Neuronal stem cell (in vitro differentiated cells): ENCODE measurements at regions not wholly inside any gene's neighbourhood (a gene's known extent, or its start where the extent isn't known, plus 50 kb on each side); places are given as distances from the start of the nearest gene placed in this dataset.

ENCODE experiments used
- DNase-seq: peaks from one replicate; pipeline ENCODE4 v3.0.0-alpha.2; 2013; ENCODE audit warnings: low spot score
- H2AFZ ChIP-seq: one replicate; pipeline ENCODE4 v1.6.1; 2013; ENCODE audit warnings: mild to moderate bottlenecking, low read length, inconsistent platforms
- H2AK5ac ChIP-seq: 2 replicates; pipeline ENCODE4 v1.6.1; 2013; ENCODE audit warnings: low read depth, mild to moderate bottlenecking, inconsistent platforms, low read length, moderate library complexity, mixed read lengths
- H2BK120ac ChIP-seq: 2 replicates; pipeline ENCODE4 v1.6.1; 2013; ENCODE audit warnings: low read depth, mild to moderate bottlenecking, inconsistent platforms, low read length, moderate library complexity, mixed read lengths
- H2BK12ac ChIP-seq: one replicate; pipeline ENCODE4 v1.6.1; 2013; ENCODE audit warnings: low read length, inconsistent platforms
- H2BK15ac ChIP-seq: 2 replicates; pipeline ENCODE4 v1.6.1; 2013; ENCODE audit warnings: mild to moderate bottlenecking, low read length, inconsistent platforms, mixed read lengths
- H2BK5ac ChIP-seq: one replicate; pipeline ENCODE4 v1.6.1; 2013; ENCODE audit warnings: inconsistent platforms, mild to moderate bottlenecking, low read length, moderate library complexity
- H3K14ac ChIP-seq: one replicate; pipeline ENCODE4 v1.6.1; 2013; ENCODE audit warnings: low read length, inconsistent platforms
- H3K18ac ChIP-seq: 2 replicates; pipeline ENCODE4 v1.6.1; 2013; ENCODE audit warnings: low read length, inconsistent platforms
- H3K23ac ChIP-seq: 2 replicates; pipeline ENCODE4 v1.6.1; 2013; ENCODE audit warnings: low read depth, mild to moderate bottlenecking, mixed read lengths, low read length, inconsistent platforms; ENCODE audit not compliant: poor library complexity
- H3K27ac ChIP-seq: replicated peaks from 3 replicates; pipeline ENCODE4 v1.5.1; 2013; ENCODE audit warnings: low read length, inconsistent platforms
- H3K27me3 ChIP-seq, 3 experiments: 2 replicates each; pipeline ENCODE4 v1.6.1; 2013; ENCODE audit warnings: low read length in 3 of 3, mild to moderate bottlenecking in 2 of 3, inconsistent platforms in 1 of 3, low read depth in 1 of 3, mixed read lengths in 1 of 3, moderate library complexity in 1 of 3; ENCODE audit not compliant: control insufficient read depth in 3 of 3, insufficient read depth in 3 of 3
- H3K36me3 ChIP-seq, 2 donors: replicated peaks in 1 of 2; 2 replicates each; pipeline ENCODE4 v1.6.1; 2013; ENCODE audit warnings: low read length in 2 of 2; ENCODE audit not compliant: control insufficient read depth in 2 of 2, insufficient read depth in 2 of 2
- H3K4ac ChIP-seq: 2 replicates; pipeline ENCODE4 v1.6.1; 2013; ENCODE audit warnings: inconsistent platforms, mild to moderate bottlenecking, low read length, moderate library complexity
- H3K4me1 ChIP-seq, 2 donors: 1 replicate in 1 of 2; 2 replicates in 1 of 2; pipeline ENCODE4 v1.6.1; 2013; ENCODE audit warnings: low read length in 2 of 2, low read depth in 1 of 2; ENCODE audit not compliant: control insufficient read depth in 2 of 2, insufficient read depth in 1 of 2
- H3K4me2 ChIP-seq: one replicate; pipeline ENCODE4 v1.6.1; 2013; ENCODE audit warnings: mild to moderate bottlenecking, low read length, inconsistent platforms; ENCODE audit not compliant: insufficient read depth, poor library complexity, severe bottlenecking
- H3K4me3 ChIP-seq, 2 donors: 2 replicates each; pipeline ENCODE4 v1.5.1; 2013; ENCODE audit warnings: low read length in 2 of 2, mild to moderate bottlenecking in 2 of 2, inconsistent platforms in 1 of 2, moderate library complexity in 1 of 2
- H3K79me1 ChIP-seq: one replicate; pipeline ENCODE4 v1.6.1; 2013; ENCODE audit warnings: low read depth, mild to moderate bottlenecking, inconsistent platforms, low read length, moderate library complexity
- H3K9ac ChIP-seq: one replicate; pipeline ENCODE4 v1.6.1; 2013; ENCODE audit warnings: mild to moderate bottlenecking, low read depth, low read length, inconsistent platforms; ENCODE audit not compliant: poor library complexity
- H3K9me3 ChIP-seq, 2 donors: replicated peaks in 1 of 2; 2 replicates each; pipeline versions ENCODE3 to v1.6.1; 2013; ENCODE audit warnings: low read length in 2 of 2, mild to moderate bottlenecking in 2 of 2, inconsistent platforms in 1 of 2, low read depth in 1 of 2, mixed read lengths in 1 of 2, moderate library complexity in 1 of 2; ENCODE audit not compliant: control insufficient read depth in 2 of 2, insufficient read depth in 1 of 2
- H4K8ac ChIP-seq: one replicate; pipeline ENCODE4 v1.6.1; 2013; ENCODE audit warnings: low read depth, mild to moderate bottlenecking, inconsistent platforms, low read length, moderate library complexity
- H4K91ac ChIP-seq: one replicate; pipeline ENCODE4 v1.6.1; 2013; ENCODE audit warnings: low read length, low read depth, mild to moderate bottlenecking, inconsistent platforms; ENCODE audit not compliant: poor library complexity
- WGBS, 2 donors: extraction: QIAGEN DNeasy Blood & Tissue Kit; methylation state at CpG; one replicate each; pipeline ENCODE4 v1.1.7; 2013; ENCODE audit warnings: missing lambda C conversion rate in 2 of 2, mixed read lengths in 1 of 2; ENCODE audit not compliant: insufficient read length in 2 of 2, insufficient replicate concordance in 1 of 2; ENCODE audit errors: extremely low coverage in 2 of 2; 5-methylcytosine and 5-hydroxymethylcytosine counted together

GRCh38 chr6:164015088-164015484 lies 600.6 kb downstream of the QKI start:
- Histone ChIP-seq H4K91ac (no peak overlapping the region), H3K9me3 (peaks cover 0 to 3% of the 10 kb centered on the region in 2 donors), H3K27me3 (no peaks in the 10 kb centered on the region), H3K27ac (no peak overlapping the region), H2BK5ac (no peak overlapping the region), H3K4me1 (peaks cover 18 to 21% of the 10 kb centered on the region in 2 donors), H3K23ac (no peak overlapping the region), H2BK120ac (no peak overlapping the region), H2BK12ac (no peak overlapping the region), H4K8ac (no peak overlapping the region), H3K4me2 (no peak overlapping the region), H3K79me1 (peaks cover 2% of the 10 kb centered on the region), H3K14ac (no peak overlapping the region), H3K9ac (no peak overlapping the region), H3K4me3 (no peak overlapping the region), H3K18ac (no peak overlapping the region), H3K4ac (no peak overlapping the region), H3K36me3 (peaks cover 0 to 2% of the 10 kb centered on the region in 2 donors), H2AK5ac (no peak overlapping the region), H2AFZ (no peak overlapping the region), H2BK15ac (no peak overlapping the region)
- no CpG with 5 or more reads among the region's 4 CpGs for WGBS, 2 donors
- DNase-seq = peak; percentile 59

GRCh38 chr6:164014346-164015087 lies 600.0 kb downstream of the QKI start:
- no peak overlapping the region for H3K23ac ChIP-seq
- WGBS, 2 donors = no CpG with 5 or more reads among the region's 11 CpGs
- no peak for DNase-seq

GRCh38 chr6:164013480-164014208 lies 599.1 kb downstream of the QKI start:
- Histone ChIP-seq H3K23ac (no peak overlapping the region), H2BK12ac (no peak overlapping the region), H3K79me1 (peaks cover 2% of the 10 kb centered on the region), H2AK5ac (no peak overlapping the region), H3K4me1 (peaks cover 18 to 21% of the 10 kb centered on the region in 2 donors), H3K14ac (no peak overlapping the region), H3K4me2 (no peak overlapping the region), H3K27me3 (no peaks in the 10 kb centered on the region), H3K27ac (no peak overlapping the region), H3K36me3 (peaks cover 0 to 2% of the 10 kb centered on the region in 2 donors), H3K4ac (no peak overlapping the region), H3K18ac (peak overlapping the region; percentile 60), H3K9me3 (peaks cover 0 to 3% of the 10 kb centered on the region in 2 donors), H4K8ac (no peak overlapping the region), H3K4me3 (no peak overlapping the region), H2AFZ (no peak overlapping the region), H4K91ac (no peak overlapping the region), H2BK5ac (no peak overlapping the region), H2BK120ac (no peak overlapping the region), H2BK15ac (no peak overlapping the region), H3K9ac (no peak overlapping the region)
- WGBS, 2 donors = no CpG with 5 or more reads among the region's 5 CpGs
- no peak for DNase-seq

More at GRCh38 chr6:164014346-164015087, 600.0 kb downstream of the QKI start:
- Histone ChIP-seq H4K91ac (no peak overlapping the region), H3K9ac (no peak overlapping the region), H2BK120ac (no peak overlapping the region), H3K9me3 (peaks cover 0 to 3% of the 10 kb centered on the region in 2 donors), H3K79me1 (peaks cover 2% of the 10 kb centered on the region), H2AK5ac (no peak overlapping the region), H3K4me3 (no peak overlapping the region), H2AFZ (peak overlapping the region; percentile 63), H2BK15ac (no peak overlapping the region), H4K8ac (no peak overlapping the region), H3K4me2 (no peak overlapping the region), H3K27ac (peak overlapping the region; percentile 8), H2BK12ac (no peak overlapping the region), H3K4ac (no peak overlapping the region), H2BK5ac (no peak overlapping the region), H3K36me3 (peaks cover 0 to 2% of the 10 kb centered on the region in 2 donors), H3K27me3 (no peaks in the 10 kb centered on the region), H3K14ac (no peak overlapping the region), H3K18ac (peak overlapping the region; percentile 69), H3K4me1 (peaks cover 18 to 21% of the 10 kb centered on the region in 2 donors)

- Histone ChIP-seq H4K8ac (no peak overlapping the region), H3K27me3 (no peaks in the 10 kb centered on the region), H3K23ac (no peak overlapping the region), H2AK5ac (no peak overlapping the region), H3K4me1 (peaks cover 18 to 21% of the 10 kb centered on the region in 2 donors), H3K4me2 (no peak overlapping the region), H3K4me3 (no peak overlapping the region), H2BK15ac (no peak overlapping the region), H2BK5ac (no peak overlapping the region), H2BK120ac (no peak overlapping the region), H3K4ac (no peak overlapping the region), H3K27ac (no peak overlapping the region), H3K14ac (no peak overlapping the region), H3K79me1 (peaks cover 2% of the 10 kb centered on the region), H2BK12ac (no peak overlapping the region), H2AFZ (no peak overlapping the region), H3K36me3 (peaks cover 0 to 2% of the 10 kb centered on the region in 2 donors), H4K91ac (no peak overlapping the region), H3K9me3 (peaks cover 0 to 2% of the 10 kb centered on the region in 2 donors), H3K18ac (no peak overlapping the region), H3K9ac (no peak overlapping the region)
- no CpG with 5 or more reads among the region's 2 CpGs for WGBS, 2 donors
- DNase-seq = no peak
Observed at GRCh38 chr6:164011321-164011720, 596.8 kb downstream of the QKI start.
